IMR-90 (cell line): ENCODE measurements at regions not wholly inside any gene's neighbourhood (a gene's known extent, or its start where the extent isn't known, plus 50 kb on each side); places are given as distances from the start of the nearest gene placed in this dataset.

ENCODE experiments used
- ATAC-seq: fragments of 200-7000 bp; cut with Tn5 transposase; 2 replicates; pipeline ENCODE4 v1.9.1; 2020; ENCODE audit warnings: low read depth, mild to moderate bottlenecking, moderate library complexity
- BruUV-seq: library from RNA; stranded (reverse); fragments of 400-500 nt; replicated peaks from 2 replicates; lab custom pipeline; 2021; lab: Mats Ljungman, UMichigan
- CTCF ChIA-PET: fragments of 300-600 bp; formaldehyde crosslinking; extraction: SDS; loops from one replicate; lab custom pipeline; 2021; ENCODE audit warnings: antibody characterized with exemption; lab: Yijun Ruan, JAX
- POLR2A ChIA-PET: fragments of 300-600 bp; sonication (Branson Sonifier 250); formaldehyde crosslinking; loops from one replicate; lab custom pipeline; 2022; ENCODE audit warnings: antibody characterized with exemption; ENCODE audit not compliant: unreplicated experiment; lab: Charles Lee
- DNase-seq: peaks from one replicate; pipeline ENCODE4 v3.0.0; 2013
- H2AFZ ChIP-seq: replicated peaks from 2 replicates; pipeline ENCODE3; 2013; ENCODE audit warnings: low read length, mild to moderate bottlenecking; ENCODE audit not compliant: poor library complexity
- H2AK5ac ChIP-seq: 2 replicates; pipeline ENCODE4 v1.6.1; 2013; ENCODE audit warnings: low read depth, low read length, inconsistent platforms
- H2AK9ac ChIP-seq: replicated peaks from 2 replicates; pipeline ENCODE3; 2013; ENCODE audit warnings: mild to moderate bottlenecking, low read depth, low read length, moderate library complexity; ENCODE audit not compliant: poor library complexity
- H2BK120ac ChIP-seq: 2 replicates; pipeline ENCODE4 v1.6.1; 2013; ENCODE audit warnings: low read depth, low read length, inconsistent platforms
- H2BK15ac ChIP-seq: 3 replicates; pipeline ENCODE4 v1.6.1; 2013; ENCODE audit warnings: low read depth, low read length, inconsistent platforms
- H2BK20ac ChIP-seq: 2 replicates; pipeline ENCODE4 v1.6.1; 2013; ENCODE audit warnings: low read depth, mild to moderate bottlenecking, inconsistent platforms, low read length, moderate library complexity
- H2BK5ac ChIP-seq: 2 replicates; pipeline ENCODE4 v1.6.1; 2013; ENCODE audit warnings: mild to moderate bottlenecking, low read depth, low read length, inconsistent platforms; ENCODE audit not compliant: poor library complexity, severe bottlenecking
- H3K14ac ChIP-seq: replicated peaks from 2 replicates; pipeline ENCODE4 v1.6.1; 2013; ENCODE audit warnings: low read depth, low read length, inconsistent platforms
- H3K18ac ChIP-seq: 2 replicates; pipeline ENCODE4 v1.6.1; 2013; ENCODE audit warnings: low read depth, low read length, control low read depth
- H3K23ac ChIP-seq: 2 replicates; pipeline ENCODE4 v1.6.1; 2013; ENCODE audit warnings: low read depth, low read length, inconsistent platforms
- H3K27ac ChIP-seq: 2 replicates; pipeline ENCODE4 v1.5.1; 2013; ENCODE audit warnings: mild to moderate bottlenecking, control low read depth, low read length; ENCODE audit not compliant: insufficient read depth
- H3K27me3 ChIP-seq: 2 replicates; pipeline ENCODE4 v1.6.1; 2013; ENCODE audit warnings: low read length; ENCODE audit not compliant: control insufficient read depth, insufficient read depth
- H3K36me3 ChIP-seq: 2 replicates; pipeline ENCODE4 v1.6.1; 2013; ENCODE audit warnings: low read length, mixed read lengths; ENCODE audit not compliant: control insufficient read depth, insufficient read depth
- H3K4ac ChIP-seq: 2 replicates; pipeline ENCODE4 v1.6.1; 2013; ENCODE audit warnings: low read depth, low read length, inconsistent platforms
- H3K4me1 ChIP-seq: 2 replicates; pipeline ENCODE4 v1.6.1; 2013; ENCODE audit warnings: low read length, mixed read lengths; ENCODE audit not compliant: control insufficient read depth, insufficient read depth
- H3K4me2 ChIP-seq: 2 replicates; pipeline ENCODE4 v1.6.1; 2013; ENCODE audit warnings: low read depth, mild to moderate bottlenecking, control low read depth, low read length, moderate library complexity
- H3K4me3 ChIP-seq: 2 replicates; pipeline ENCODE4 v1.5.1; 2013; ENCODE audit warnings: low read depth, mild to moderate bottlenecking, control low read depth, low read length, moderate library complexity; ENCODE audit not compliant: insufficient read depth
- H3K56ac ChIP-seq: 2 replicates; pipeline ENCODE4 v1.6.1; 2013; ENCODE audit warnings: low read length, inconsistent platforms; ENCODE audit not compliant: insufficient read depth; ENCODE audit errors: extremely low read depth
- H3K79me1 ChIP-seq, 2 experiments: 2 replicates each; pipeline ENCODE4 v1.6.1; 2013; ENCODE audit warnings: low read length in 2 of 2, inconsistent platforms in 1 of 2, low read depth in 1 of 2
- H3K9ac ChIP-seq: 2 replicates; pipeline ENCODE4 v1.6.1; 2013; ENCODE audit warnings: low read depth, low read length, control low read depth
- H3K9me1 ChIP-seq: 2 replicates; pipeline ENCODE4 v1.6.1; 2013; ENCODE audit warnings: low read length, inconsistent platforms; ENCODE audit not compliant: insufficient read depth
- H3K9me3 ChIP-seq: 2 replicates; pipeline ENCODE4 v1.6.1; 2013; ENCODE audit warnings: low read length; ENCODE audit not compliant: control insufficient read depth, insufficient read depth
- H4K20me1 ChIP-seq: 2 replicates; pipeline ENCODE4 v1.6.1; 2013; ENCODE audit warnings: low read length, inconsistent platforms; ENCODE audit not compliant: insufficient read depth
- H4K5ac ChIP-seq: 2 replicates; pipeline ENCODE4 v1.6.1; 2013; ENCODE audit warnings: mild to moderate bottlenecking, low read depth, low read length, control low read depth
- H4K8ac ChIP-seq, 2 experiments: 2 replicates each; pipeline ENCODE4 v1.6.1; 2013; ENCODE audit warnings: low read depth in 2 of 2, low read length in 2 of 2, control low read depth in 1 of 2, inconsistent platforms in 1 of 2
- H4K91ac ChIP-seq: 2 replicates; pipeline ENCODE4 v1.6.1; 2013; ENCODE audit warnings: low read depth, low read length, inconsistent platforms; ENCODE audit not compliant: insufficient read depth
- BHLHE40 ChIP-seq: fragments of 150-350 bp; IDR thresholded peaks from 2 replicates; pipeline ENCODE4 v1.6.1; 2016; ENCODE audit warnings: mild to moderate bottlenecking, low read depth, low read length
- CEBPB ChIP-seq: IDR thresholded peaks from 2 replicates; pipeline ENCODE4 v1.6.1; 2012; ENCODE audit warnings: low read depth, low read length, improper control_type of control experiment
- CHD1 ChIP-seq: IDR thresholded peaks from 2 replicates; pipeline ENCODE4 v1.6.1; 2012; ENCODE audit warnings: low read depth, low read length, improper control_type of control experiment
- CTCF ChIP-seq: conservative IDR thresholded peaks from 2 replicates; pipeline ENCODE4 v1.5.1; 2012; ENCODE audit warnings: mild to moderate bottlenecking, low read depth, low read length, improper control_type of control experiment
- ELK1 ChIP-seq: fragments of 150-350 bp; IDR thresholded peaks from 2 replicates; pipeline ENCODE4 v1.6.1; 2016; ENCODE audit warnings: low read depth, mild to moderate bottlenecking, low read length, moderate library complexity, borderline replicate concordance
- FOS ChIP-seq: fragments of 150-350 bp; IDR thresholded peaks from 2 replicates; pipeline ENCODE4 v1.6.1; 2016; ENCODE audit warnings: low read depth, low read length
- MAFK ChIP-seq: IDR thresholded peaks from 2 replicates; pipeline ENCODE4 v1.6.1; 2012; ENCODE audit warnings: low read depth, low read length, improper control_type of control experiment
- MAZ ChIP-seq: IDR thresholded peaks from 2 replicates; pipeline ENCODE4 v1.6.1; 2012; ENCODE audit warnings: low read depth, mild to moderate bottlenecking, low read length, improper control_type of control experiment, moderate library complexity, borderline replicate concordance
- MXI1 ChIP-seq: IDR thresholded peaks from 2 replicates; pipeline ENCODE4 v1.6.1; 2012; ENCODE audit warnings: low read depth, mild to moderate bottlenecking, low read length, moderate library complexity, borderline replicate concordance
- NFE2L2 ChIP-seq: fragments of 150-350 bp; IDR thresholded peaks from 2 replicates; pipeline ENCODE4 v1.6.1; 2016; ENCODE audit warnings: low read depth, mild to moderate bottlenecking, low read length
- POLR2A ChIP-seq: IDR thresholded peaks from 2 replicates; pipeline ENCODE4 v1.6.1; 2012; ENCODE audit warnings: mild to moderate bottlenecking, low read depth, low read length
- RAD21 ChIP-seq: IDR thresholded peaks from 2 replicates; pipeline ENCODE4 v1.6.1; 2012; ENCODE audit warnings: low read length, improper control_type of control experiment
- RCOR1 ChIP-seq: IDR thresholded peaks from 2 replicates; pipeline ENCODE4 v1.6.1; 2012; ENCODE audit warnings: mild to moderate bottlenecking, low read length, improper control_type of control experiment; ENCODE audit not compliant: insufficient replicate concordance
- RFX5 ChIP-seq: IDR thresholded peaks from 2 replicates; pipeline ENCODE4 v1.8.0; 2012; ENCODE audit warnings: low read depth, mild to moderate bottlenecking, low read length, moderate library complexity
- SMC3 ChIP-seq: fragments of 150-350 bp; IDR thresholded peaks from 2 replicates; pipeline ENCODE4 v1.6.1; 2016; ENCODE audit warnings: low read depth, mild to moderate bottlenecking, antibody characterized with exemption, low read length, moderate library complexity
- USF2 ChIP-seq: fragments of 150-350 bp; IDR thresholded peaks from 2 replicates; pipeline ENCODE4 v1.6.1; 2017; ENCODE audit warnings: mild to moderate bottlenecking, antibody characterized with exemption, low read length, low read depth
- whole genome bisulfite sequencing, 2 experiments: methylation state at CpG; one replicate each; pipeline versions ENCODE4 v1.1.5 to v1.1.7; 2013; ENCODE audit warnings: missing lambda C conversion rate in 2 of 2; ENCODE audit not compliant: insufficient read length in 1 of 2; ENCODE audit errors: extremely low coverage in 2 of 2; 5-methylcytosine and 5-hydroxymethylcytosine counted together
- dilution Hi-C: fragments of 300-500 bp; cut with HindIII; formaldehyde crosslinking; loops from one replicate; pipeline ENCODE4 v1.14.3; 2018; ENCODE audit warnings: low sequenced_read_pairs; ENCODE audit not compliant: unreplicated experiment
- in situ Hi-C: fragments of 300-500 bp; cut with MboI; formaldehyde crosslinking; loops from 3 replicates; pipeline ENCODE4 v1.14.3; 2019; ENCODE audit warnings: low sequenced_read_pairs, inconsistent platforms, mixed read lengths
- intact Hi-C: fragments of 100-400 bp; cut with micrococcal nuclease; formaldehyde crosslinking; loops from 2 replicates; pipeline ENCODE4 v1.10.0; 2022

- CTCF ChIA-PET: no interaction called here
- in situ Hi-C loops: no loop called here
These were observed 283.9 kb downstream of the SDHAF3 start for GRCh38 chr7:97401398-97401797.

More at GRCh38 chr7:97401398-97401797, 283.9 kb downstream of the SDHAF3 start:
- H2BK15ac ChIP-seq: no peak overlapping the region
- WGBS, 2 experiments: no CpG with 5 or more reads among the region's 5 CpGs
- H3K14ac ChIP-seq: no peak overlapping the region
- H4K91ac ChIP-seq: no peak overlapping the region
- H3K9me1 ChIP-seq: no peaks in the 10 kb centered on the region
- no peaks in the 10 kb centered on the region for H3K27me3 ChIP-seq
- no peaks in the 10 kb centered on the region for H3K4me1 ChIP-seq
- no peak overlapping the region for H2AK9ac ChIP-seq
- H3K18ac ChIP-seq: no peak overlapping the region
- H3K36me3 ChIP-seq: no peaks in the 10 kb centered on the region
- no peak overlapping the region for H3K27ac ChIP-seq
- POLR2A ChIA-PET: no interaction called here
- no peak overlapping the region for H3K56ac ChIP-seq
- no peak overlapping the region for H3K23ac ChIP-seq
- H4K20me1 ChIP-seq: no peaks in the 10 kb centered on the region
- ATAC-seq (no peak), DNase-seq (no peak)
- H4K8ac ChIP-seq: no peak overlapping the region
- no peak overlapping the region for H3K9ac ChIP-seq
- dilution Hi-C loops (no loop called here), intact Hi-C loops (no loop called here)
- BruUV-seq: no TSS peak
- no peak overlapping the region for H3K4ac ChIP-seq
- TF ChIP-seq CEBPB (no peak), RFX5 (no peak), USF2 (no peak), MXI1 (no peak), CTCF (no peak), MAFK (no peak), NFE2L2 (no peak), FOS (no peak), POLR2A (no peak), CHD1 (no peak), MAZ (no peak), RAD21 (no peak), RCOR1 (no peak), ELK1 (no peak), BHLHE40 (no peak), SMC3 (no peak)
- no peaks in the 10 kb centered on the region for H3K79me1 ChIP-seq
- H3K4me2 ChIP-seq: no peak overlapping the region
- no peak overlapping the region for H2AK5ac ChIP-seq
- H3K4me3 ChIP-seq: no peak overlapping the region
- H2AFZ ChIP-seq: no peak overlapping the region
- H4K5ac ChIP-seq: no peak overlapping the region
- no peak overlapping the region for H2BK5ac ChIP-seq
- H2BK120ac ChIP-seq: no peak overlapping the region
- H3K9me3 ChIP-seq: peaks cover 8% of the 10 kb centered on the region; the same call in 1 of the 2 replicates
- no peak overlapping the region for H2BK20ac ChIP-seq
